ENCODE measurements at regions not wholly inside any gene's neighbourhood (a gene's known extent, or its start where the extent isn't known, plus 50 kb on each side); places are given as distances from the start of the nearest gene placed in this dataset.

GRCh38 chr5:74146796-74147195, 493.7 kb downstream of the ENC1 start:
- no peak overlapping the region for H3K4me3 ChIP-seq (replicated peaks in 1 of 3; ENCODE audit: insufficient read depth in 1 of 3, low read depth in 1 of 3, low read length in 3 of 3)
- DNase-seq (ENCODE audit: low read depth, low spot score) (no peak), FAIRE-seq (no peak)
- no peak overlapping the region for H3K9ac ChIP-seq (replicated peaks; ENCODE audit: extremely low read depth, insufficient read depth, low read length)
- no peak overlapping the region for H3K4me2 ChIP-seq (ENCODE audit: insufficient read depth, low read length)
- ChIA-PET POLR2A (no interaction called here), CTCF (no interaction called here)
- no peaks in the 10 kb centered on the region for H4K20me1 ChIP-seq (replicated peaks; ENCODE audit: control insufficient read depth, extremely low read depth, insufficient read depth, low read length)
- no peaks in the 10 kb centered on the region for H3K27me3 ChIP-seq (ENCODE audit: control insufficient read depth in 2 of 2, insufficient read depth in 2 of 2, low read length in 2 of 2)
- no peaks in the 10 kb centered on the region for H3K79me2 ChIP-seq (ENCODE audit: control insufficient read depth, insufficient read depth, low read length)
- no peaks in the 10 kb centered on the region for H3K36me3 ChIP-seq (ENCODE audit: control insufficient read depth in 2 of 2, extremely low read depth in 1 of 2, insufficient read depth in 2 of 2, low read length in 2 of 2)
- dilution Hi-C loops (cut with MboI; ENCODE audit: extremely low pct_ligation_motif_present, low sequenced_read_pairs) (no loop called here), intact Hi-C loops (cut with micrococcal nuclease) (no loop called here)
- no peak overlapping the region for H2AFZ ChIP-seq (ENCODE audit: low read depth, low read length)
- no TSS peak for BruUV-seq (replicated peaks)
- TF ChIP-seq EZH2 (IDR thresholded peaks at IDR 0.05; ENCODE audit: borderline replicate concordance, low read depth, low read length, severe bottlenecking) (no peak), JUN (IDR thresholded peaks at IDR 0.05; ENCODE audit: borderline replicate concordance, insufficient read depth, insufficient read length, low read depth) (no peak)
- H3K9me1 ChIP-seq (replicated peaks; ENCODE audit: control insufficient read depth, extremely low read depth, insufficient read depth, low read length): no peaks in the 10 kb centered on the region
- peaks cover 9% of the 10 kb centered on the region for H3K4me1 ChIP-seq (ENCODE audit: control insufficient read depth, extremely low read depth, insufficient read depth, low read length)
- H3K27ac ChIP-seq (ENCODE audit: insufficient read depth, low read depth, low read length): no peak overlapping the region
- H3K9me3 ChIP-seq (replicated peaks; ENCODE audit: control insufficient read depth, insufficient read depth, low read length): no peaks in the 10 kb centered on the region

- intact Hi-C loops (cut with micrococcal nuclease): no loop called here
- Histone ChIP-seq H3K9ac (replicated peaks; ENCODE audit: extremely low read depth, insufficient read depth, low read length) (no peak overlapping the region), H3K27ac (ENCODE audit: insufficient read depth, low read depth, low read length) (no peak overlapping the region), H2AFZ (ENCODE audit: low read depth, low read length) (no peak overlapping the region), H3K4me1 (ENCODE audit: control insufficient read depth, extremely low read depth, insufficient read depth, low read length) (peaks cover 11% of the 10 kb centered on the region), H3K79me2 (ENCODE audit: control insufficient read depth, insufficient read depth, low read length) (no peaks in the 10 kb centered on the region), H3K4me2 (ENCODE audit: insufficient read depth, low read length) (no peak overlapping the region), H3K27me3 (ENCODE audit: control insufficient read depth in 2 of 2, insufficient read depth in 2 of 2, low read length in 2 of 2) (no peaks in the 10 kb centered on the region), H3K36me3 (ENCODE audit: control insufficient read depth in 2 of 2, extremely low read depth in 1 of 2, insufficient read depth in 2 of 2, low read length in 2 of 2) (no peaks in the 10 kb centered on the region), H3K9me1 (replicated peaks; ENCODE audit: control insufficient read depth, extremely low read depth, insufficient read depth, low read length) (no peaks in the 10 kb centered on the region), H3K9me3 (replicated peaks; ENCODE audit: control insufficient read depth, insufficient read depth, low read length) (no peaks in the 10 kb centered on the region), H4K20me1 (replicated peaks; ENCODE audit: control insufficient read depth, extremely low read depth, insufficient read depth, low read length) (no peaks in the 10 kb centered on the region), H3K4me3 (replicated peaks in 1 of 3; ENCODE audit: insufficient read depth in 1 of 3, low read depth in 1 of 3, low read length in 3 of 3) (no peak overlapping the region)
- TF ChIP-seq JUN (IDR thresholded peaks at IDR 0.05; ENCODE audit: borderline replicate concordance, insufficient read depth, insufficient read length, low read depth) (no peak), POLR2A (IDR thresholded peaks at IDR 0.05; ENCODE audit: low read depth, low read length) (no peak), FOS (IDR thresholded peaks at IDR 0.05; ENCODE audit: borderline replicate concordance, insufficient read depth, low read length) (no peak), POLR2AphosphoS5 (IDR thresholded peaks at IDR 0.05; ENCODE audit: insufficient read depth, low read depth, low read length) (no peak), GATA2 (IDR thresholded peaks at IDR 0.05; ENCODE audit: insufficient read depth, insufficient read length, low read depth, low read length) (no peak), MYC (IDR thresholded peaks at IDR 0.05; ENCODE audit: low read depth, low read length) (no peak), EZH2 (IDR thresholded peaks at IDR 0.05; ENCODE audit: borderline replicate concordance, low read depth, low read length, severe bottlenecking) (no peak), CTCF (IDR thresholded peaks at IDR 0.05; ENCODE audit: extremely low read depth in 1 of 2, insufficient read depth in 1 of 2, low read depth in 1 of 2, low read length in 2 of 2) (no peak)
- TF ChIP-seq, protein P1, sequence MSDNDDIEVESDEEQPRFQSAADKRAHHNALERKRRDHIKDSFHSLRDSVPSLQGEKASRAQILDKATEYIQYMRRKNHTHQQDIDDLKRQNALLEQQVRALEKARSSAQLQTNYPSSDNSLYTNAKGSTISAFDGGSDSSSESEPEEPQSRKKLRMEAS (IDR thresholded peaks at IDR 0.05; ENCODE audit: insufficient read depth, insufficient read length): no peak
- no peak for DNase-seq (ENCODE audit: low read depth, low spot score)
- dilution Hi-C loops (cut with MboI; ENCODE audit: extremely low pct_ligation_motif_present, low sequenced_read_pairs): no loop called here
- POLR2A ChIA-PET: no interaction called here
- CTCF ChIA-PET: no interaction called here
- no TSS peak for BruUV-seq (replicated peaks)
- FAIRE-seq: no peak
These were observed 494.6 kb downstream of the ENC1 start for GRCh38 chr5:74145951-74146350.

All from endothelial cell of umbilical vein (primary cell).